ACC112 (cell line): ENCODE measurements at regions not wholly inside any gene's neighbourhood (a gene's known extent, or its start where the extent isn't known, plus 50 kb on each side); places are given as distances from the start of the nearest gene placed in this dataset.
"Not testable (repeated sequence)": the region's sequence is repeated elsewhere in the genome, so short reads cannot be mapped to it uniquely, and the experiment has no call there.

Experiments
- H2AFZ ChIP-seq: fragments of 200-600 bp; sonication (generic); one replicate; pipeline ENCODE4 v1.6.0; 2017; ENCODE audit warnings: antibody characterized with exemption, low read length; ENCODE audit not compliant: unreplicated experiment
- H3K27ac ChIP-seq: fragments of 200-600 bp; sonication (generic); 2 replicates; pipeline ENCODE4 v1.5.1; 2014; ENCODE audit warnings: low read depth, mild to moderate bottlenecking, antibody characterized with exemption, low read length, moderate library complexity
- H3K27me3 ChIP-seq: fragments of 200-600 bp; sonication (generic); 2 replicates; pipeline ENCODE4 v1.6.1; 2014; ENCODE audit warnings: mild to moderate bottlenecking, antibody characterized with exemption, low read length, moderate library complexity, mixed read lengths; ENCODE audit not compliant: insufficient read depth
- H3K36me3 ChIP-seq: fragments of 200-600 bp; sonication (generic); 2 replicates; pipeline ENCODE4 v1.6.1; 2016; ENCODE audit warnings: mild to moderate bottlenecking, antibody characterized with exemption, low read length, moderate library complexity, mixed read lengths; ENCODE audit not compliant: insufficient read depth
- H3K4me1 ChIP-seq: fragments of 200-600 bp; sonication (generic); one replicate; pipeline ENCODE4 v1.6.1; 2016; ENCODE audit warnings: low read length, mixed read lengths; ENCODE audit not compliant: insufficient read depth, unreplicated experiment, control insufficient read depth
- H3K4me3 ChIP-seq: fragments of 200-600 bp; sonication (generic); 2 replicates; pipeline ENCODE4 v1.5.1; 2014; ENCODE audit warnings: mild to moderate bottlenecking, low read depth, low read length
- H3K79me2 ChIP-seq: fragments of 200-600 bp; sonication (generic); one replicate; pipeline ENCODE4 v1.6.0; 2016; ENCODE audit warnings: low read length; ENCODE audit not compliant: control insufficient read depth, unreplicated experiment, insufficient read depth

DNA sequence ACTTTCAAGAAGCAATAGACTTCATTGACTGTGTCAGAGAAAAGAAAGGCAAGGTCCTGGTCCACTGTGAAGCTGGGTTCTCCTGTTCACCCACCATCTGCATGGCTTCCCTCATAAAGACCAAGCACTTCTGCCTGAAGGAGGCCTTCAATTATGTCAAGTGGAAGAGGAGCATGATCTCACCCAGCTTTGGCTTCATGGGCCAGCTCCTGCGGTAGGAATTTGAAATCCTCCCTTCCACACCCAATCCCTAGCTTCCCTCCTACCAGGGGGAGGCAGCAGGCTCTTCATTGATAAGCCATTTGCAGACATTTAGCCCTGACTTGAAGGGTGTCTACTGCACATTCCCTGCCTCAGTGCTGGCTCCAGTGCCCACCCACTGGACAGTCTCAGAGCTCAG lies 84.3 kb upstream of the RHOU start:
- H3K27ac ChIP-seq: no peak overlapping the region
- H3K4me3 ChIP-seq: no peak overlapping the region
- peaks cover 50% of the 10 kb centered on the region for H3K79me2 ChIP-seq
- H2AFZ ChIP-seq: no peak overlapping the region
- H3K36me3 ChIP-seq: peaks cover 11% of the 10 kb centered on the region; the same call in 1 of the 2 replicates
- H3K4me1 ChIP-seq: peaks cover 16% of the 10 kb centered on the region
- H3K27me3 ChIP-seq: no peaks in the 10 kb centered on the region

GRCh38 chr1:228652116-228652515 lies 83.2 kb upstream of the RHOU start:
- Histone ChIP-seq H3K27me3 (no peaks in the 10 kb centered on the region), H3K4me3 (no peak overlapping the region), H3K27ac (no peak overlapping the region), H3K36me3 (peaks cover 11% of the 10 kb centered on the region; the same call in 1 of the 2 replicates), H3K4me1 (peaks cover 16% of the 10 kb centered on the region), H3K79me2 (peaks cover 50% of the 10 kb centered on the region), H2AFZ (no peak overlapping the region)

DNA sequence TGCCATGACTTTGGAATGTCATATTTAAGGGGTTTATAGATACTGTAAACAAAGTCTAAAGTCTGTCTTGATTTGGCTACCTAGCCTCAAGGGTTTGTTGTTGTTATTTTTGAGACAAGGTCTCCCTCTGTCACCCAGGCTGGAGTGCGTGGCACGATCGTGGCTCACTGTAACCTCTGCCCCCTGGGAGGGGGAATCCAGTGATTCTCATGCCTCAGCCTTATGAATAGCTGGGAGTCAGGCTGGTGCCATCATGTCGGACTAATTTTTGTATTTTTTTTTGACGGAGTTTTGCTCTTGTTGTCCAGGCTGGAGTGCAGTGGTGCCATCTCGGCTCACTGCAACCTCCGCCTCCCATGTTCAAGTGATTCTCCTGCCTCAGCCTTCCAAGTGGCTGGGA lies 82.2 kb upstream of the RHOU start:
- not testable (repeated sequence) for H3K27ac ChIP-seq, H3K27me3 ChIP-seq, H3K4me3 ChIP-seq, H2AFZ ChIP-seq
- H3K4me1 ChIP-seq: peaks cover 16% of the 10 kb centered on the region
- peaks cover 49% of the 10 kb centered on the region for H3K79me2 ChIP-seq
- H3K36me3 ChIP-seq: peaks cover 11% of the 10 kb centered on the region; the same call in 1 of the 2 replicates

DNA sequence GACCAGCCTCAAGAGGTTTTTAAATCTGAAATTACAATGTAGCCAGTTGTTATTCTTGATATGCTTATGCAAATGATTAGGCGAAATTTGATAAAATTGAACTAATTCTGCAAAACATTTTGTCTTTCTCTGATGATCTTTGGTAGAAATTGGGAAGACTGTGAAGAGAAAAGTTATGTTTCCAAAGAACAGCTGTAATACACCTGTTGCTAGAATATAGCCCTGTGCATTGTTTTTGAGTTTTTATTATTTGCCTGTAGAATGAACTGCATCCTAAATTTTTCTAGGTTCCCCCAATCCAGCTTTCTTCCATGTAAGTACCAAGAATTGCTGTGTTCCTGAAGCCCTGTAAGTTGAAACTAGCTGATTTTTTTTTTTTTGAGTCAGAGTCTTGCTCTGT lies 81.5 kb upstream of the RHOU start:
- H3K36me3 ChIP-seq: peaks cover 11% of the 10 kb centered on the region; the same call in 1 of the 2 replicates
- H3K4me3 ChIP-seq: no peak overlapping the region
- H3K27me3 ChIP-seq: no peaks in the 10 kb centered on the region
- H3K79me2 ChIP-seq: peaks cover 42% of the 10 kb centered on the region
- peaks cover 15% of the 10 kb centered on the region for H3K4me1 ChIP-seq
- no peak overlapping the region for H3K27ac ChIP-seq
- H2AFZ ChIP-seq: no peak overlapping the region

DNA sequence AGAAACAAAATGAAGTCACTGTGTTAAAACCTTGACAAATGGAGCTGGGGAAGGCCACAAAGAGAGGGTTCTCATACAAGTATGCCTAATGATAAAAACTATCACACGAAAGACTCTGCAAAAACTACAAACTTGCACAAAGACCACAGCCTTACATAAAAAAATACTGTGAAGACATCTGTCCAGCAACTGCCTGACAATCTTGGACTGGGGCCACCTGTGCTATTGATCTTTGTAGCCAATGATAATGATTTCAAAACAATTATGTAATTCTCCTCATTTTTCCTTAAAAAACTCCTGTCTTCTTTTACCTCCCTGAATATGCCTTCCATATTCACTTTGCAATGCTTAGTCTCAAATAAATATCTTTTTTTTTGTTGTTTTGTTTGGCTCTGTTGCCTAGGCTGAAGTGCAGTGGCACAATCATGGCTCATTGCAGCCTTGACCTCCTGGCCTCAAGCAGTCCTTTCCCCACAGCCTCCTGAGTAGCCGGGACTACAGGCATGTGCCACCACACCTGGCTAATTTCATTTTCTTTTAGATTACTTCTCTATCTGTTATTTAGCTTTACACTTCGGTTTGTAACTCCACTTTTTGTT lies 79.4 kb upstream of the RHOU start:
- no peak overlapping the region for H2AFZ ChIP-seq
- H3K27me3 ChIP-seq: no peaks in the 10 kb centered on the region
- H3K4me1 ChIP-seq: peaks cover 5% of the 10 kb centered on the region
- peaks cover 20% of the 10 kb centered on the region for H3K79me2 ChIP-seq
- no peak overlapping the region for H3K27ac ChIP-seq
- no peak overlapping the region for H3K4me3 ChIP-seq
- H3K36me3 ChIP-seq: peaks cover 7% of the 10 kb centered on the region; the same call in 1 of the 2 replicates

GRCh38 chr1:228662007-228662689 lies 73.1 kb upstream of the RHOU start:
- not testable (repeated sequence) for H3K4me3 ChIP-seq, H2AFZ ChIP-seq, H3K36me3 ChIP-seq, H3K27me3 ChIP-seq, H3K4me1 ChIP-seq, H3K79me2 ChIP-seq, H3K27ac ChIP-seq

GRCh38 chr1:228664399-228664914 lies 70.8 kb upstream of the RHOU start:
- H3K27ac ChIP-seq: no peak overlapping the region
- H3K4me3 ChIP-seq: no peak overlapping the region
- H2AFZ ChIP-seq: no peak overlapping the region

DNA sequence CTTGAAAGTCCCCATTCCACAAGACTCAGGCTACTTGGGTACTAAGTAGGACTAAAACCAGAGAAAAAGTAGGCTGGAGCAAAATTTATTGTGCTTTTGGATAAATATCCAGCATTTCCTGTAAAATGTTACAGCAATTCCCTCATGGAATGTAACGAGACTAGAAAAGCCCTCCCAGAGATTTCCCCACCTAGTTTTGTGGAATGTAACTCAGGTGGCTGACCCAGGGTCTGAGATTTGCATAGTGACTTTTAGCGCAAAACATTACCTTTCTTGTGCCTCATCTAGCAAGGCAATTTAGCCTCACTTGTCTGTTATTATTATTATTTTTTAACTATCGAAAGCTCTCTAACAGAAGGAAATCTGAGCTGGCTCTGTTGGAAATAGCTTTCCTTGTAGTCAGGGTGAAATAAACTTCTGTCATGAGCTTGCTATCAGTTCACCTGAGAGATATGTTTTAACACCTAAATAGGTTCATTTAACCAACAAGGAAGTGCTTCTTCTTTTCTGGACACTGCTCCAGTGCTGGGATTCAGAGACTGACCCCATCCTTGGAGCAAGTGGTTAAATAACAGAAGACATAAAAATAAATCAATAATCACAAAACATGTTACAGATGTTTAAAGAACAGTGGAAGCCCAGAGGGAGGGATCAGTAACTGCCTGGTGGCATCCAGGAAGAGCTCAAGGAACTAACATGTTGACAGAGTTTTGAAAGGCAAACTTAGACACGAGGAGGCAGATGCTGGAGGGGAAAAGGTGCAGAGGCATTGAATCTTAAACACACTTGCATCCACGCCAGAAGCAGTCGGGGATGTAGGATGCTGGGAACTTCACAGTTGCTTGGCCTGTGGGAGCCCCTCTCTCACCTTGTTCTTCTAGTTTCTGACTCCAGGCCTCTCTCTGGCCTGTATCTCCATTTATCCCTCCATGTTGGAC lies 68.3 kb upstream of the RHOU start:
- Histone ChIP-seq H3K79me2 (no peaks in the 10 kb centered on the region), H3K27ac (no peak overlapping the region), H3K4me3 (no peak overlapping the region), H2AFZ (peak overlapping the region; percentile 10), H3K4me1 (no peaks in the 10 kb centered on the region), H3K36me3 (no peaks in the 10 kb centered on the region), H3K27me3 (no peaks in the 10 kb centered on the region)

More at GRCh38 chr1:228664399-228664914, 70.8 kb upstream of the RHOU start:
- no peaks in the 10 kb centered on the region for H3K79me2 ChIP-seq
- no peaks in the 10 kb centered on the region for H3K36me3 ChIP-seq
- no peaks in the 10 kb centered on the region for H3K4me1 ChIP-seq
- no peaks in the 10 kb centered on the region for H3K27me3 ChIP-seq

DNA sequence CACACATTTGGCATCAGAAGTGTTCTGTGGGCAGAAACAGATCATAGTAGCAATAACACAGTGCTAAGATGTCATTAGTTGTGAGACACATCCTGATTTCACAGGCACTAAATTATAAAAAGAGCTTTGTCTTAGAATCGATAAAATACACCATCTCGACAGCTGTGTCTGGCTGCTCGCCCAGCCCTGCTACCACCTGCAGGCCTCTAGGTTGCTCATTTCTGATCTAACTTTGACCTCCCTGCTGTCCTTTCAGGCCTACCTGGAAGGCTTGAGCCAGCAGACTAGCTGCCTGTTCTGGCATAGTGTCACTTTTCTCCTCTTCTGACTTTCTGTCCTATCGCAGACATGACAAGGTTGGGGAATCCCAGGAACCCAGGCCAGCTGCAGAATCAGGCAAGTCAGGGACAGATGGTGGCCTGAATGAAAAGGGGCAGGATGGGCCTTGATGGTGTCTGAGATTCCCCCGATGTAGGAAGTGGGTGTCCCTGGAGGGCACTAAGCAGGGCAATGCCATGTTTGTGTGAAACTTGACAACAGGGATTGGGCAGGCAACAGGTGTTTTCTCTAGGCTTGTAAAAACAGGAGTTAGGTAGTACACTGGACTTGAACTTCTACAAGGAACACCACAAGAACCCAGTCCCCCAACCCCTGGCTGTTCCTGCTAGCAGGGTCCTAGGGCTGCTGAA lies 66.6 kb upstream of the RHOU start:
- H3K79me2 ChIP-seq: no peaks in the 10 kb centered on the region
- H3K36me3 ChIP-seq: no peaks in the 10 kb centered on the region
- H2AFZ ChIP-seq: no peak overlapping the region
- no peak overlapping the region for H3K27ac ChIP-seq
- no peaks in the 10 kb centered on the region for H3K4me1 ChIP-seq
- H3K27me3 ChIP-seq: no peaks in the 10 kb centered on the region
- no peak overlapping the region for H3K4me3 ChIP-seq

GRCh38 chr1:228669242-228669585 lies 66.1 kb upstream of the RHOU start:
- H3K27ac ChIP-seq: no peak overlapping the region
- no peaks in the 10 kb centered on the region for H3K36me3 ChIP-seq
- no peaks in the 10 kb centered on the region for H3K79me2 ChIP-seq
- no peak overlapping the region for H2AFZ ChIP-seq
- H3K4me3 ChIP-seq: no peak overlapping the region
- H3K27me3 ChIP-seq: no peaks in the 10 kb centered on the region
- no peaks in the 10 kb centered on the region for H3K4me1 ChIP-seq
